GDM1 (cell line): ENCODE measurements at regions not wholly inside any gene's neighbourhood (a gene's known extent, or its start where the extent isn't known, plus 50 kb on each side); places are given as distances from the start of the nearest gene placed in this dataset.
"Not testable (repeated sequence)": the region's sequence is repeated elsewhere in the genome, so short reads cannot be mapped to it uniquely, and the experiment has no call there.

Experiments
- DNase-seq: peaks from one replicate; lab custom pipeline; 2025; lab: John Stamatoyannopoulos, UW

GRCh38 chr4:123674762-123675465 lies 278.3 kb downstream of the SPRY1 start:
- DNase-seq = no peak

GRCh38 chr4:123675567-123675966 lies 279.0 kb downstream of the SPRY1 start:
- no peak for DNase-seq

- no peak for DNase-seq
These were observed 279.7 kb downstream of the SPRY1 start for GRCh38 chr4:123676071-123676889.

GRCh38 chr4:123676890-123677229 lies 280.3 kb downstream of the SPRY1 start:
- no peak for DNase-seq

- DNase-seq = no peak
These were observed 286.3 kb downstream of the SPRY1 start for GRCh38 chr4:123682931-123683330.

- DNase-seq = not testable (repeated sequence)
These were observed 288.3 kb downstream of the SPRY1 start for GRCh38 chr4:123684937-123685336.

- not testable (repeated sequence) for DNase-seq
These were observed 298.9 kb downstream of the SPRY1 start for GRCh38 chr4:123695531-123695930.

GRCh38 chr4:123696687-123697086 lies 300.1 kb downstream of the SPRY1 start:
- no peak for DNase-seq

- DNase-seq = no peak
These were observed 302.0 kb downstream of the SPRY1 start for GRCh38 chr4:123698556-123698955.

- no peak for DNase-seq
These were observed 303.5 kb downstream of the SPRY1 start for GRCh38 chr4:123699880-123700771.

GRCh38 chr4:123701131-123701575 lies 304.6 kb downstream of the SPRY1 start:
- DNase-seq = no peak

GRCh38 chr4:123705419-123705818 lies 308.8 kb downstream of the SPRY1 start:
- DNase-seq = no peak

- DNase-seq = no peak
These were observed 310.4 kb downstream of the SPRY1 start for GRCh38 chr4:123706973-123707372.

GRCh38 chr4:123708902-123709301 lies 312.3 kb downstream of the SPRY1 start:
- no peak for DNase-seq

- no peak for DNase-seq
These were observed 312.7 kb downstream of the SPRY1 start for GRCh38 chr4:123709336-123709735.

- DNase-seq = no peak
These were observed 334.4 kb downstream of the SPRY1 start for GRCh38 chr4:123731035-123731434.

- DNase-seq = no peak
These were observed 340.6 kb downstream of the SPRY1 start for GRCh38 chr4:123737156-123737555.

GRCh38 chr4:123739806-123740205 lies 343.2 kb downstream of the SPRY1 start:
- no peak for DNase-seq

GRCh38 chr4:123740236-123740635 lies 343.6 kb downstream of the SPRY1 start:
- DNase-seq = no peak

GRCh38 chr4:123741906-123742305 lies 345.3 kb downstream of the SPRY1 start:
- DNase-seq = no peak

GRCh38 chr4:123743848-123744247 lies 347.3 kb downstream of the SPRY1 start:
- DNase-seq = no peak

GRCh38 chr4:123744664-123745290 lies 348.2 kb downstream of the SPRY1 start:
- no peak for DNase-seq
